ENCODE measurements at regions not wholly inside any gene's neighbourhood (a gene's known extent, or its start where the extent isn't known, plus 50 kb on each side); places are given as distances from the start of the nearest gene placed in this dataset.

DNA sequence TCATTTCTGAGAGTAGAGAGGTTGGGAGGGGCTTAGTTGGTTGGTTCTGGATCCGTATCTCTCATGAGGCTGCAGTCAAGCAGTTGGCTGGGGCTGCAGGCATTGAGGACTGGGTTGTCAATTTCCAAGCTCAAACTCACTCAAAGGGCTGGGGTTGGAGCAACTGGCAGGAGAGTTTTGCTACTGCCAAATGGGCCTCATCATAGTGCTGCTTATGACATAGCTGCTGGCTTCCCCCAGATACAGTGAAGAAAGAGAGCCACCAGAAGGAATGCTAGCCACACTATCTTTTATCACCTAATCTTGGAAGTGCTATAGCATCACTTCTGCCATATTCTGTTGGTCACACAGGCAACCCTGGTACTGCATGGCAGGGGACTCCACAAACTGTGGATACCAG lies 363.5 kb upstream of the USP24 start:
- CTCF ChIA-PET = no interaction called here
- POLR2A ChIA-PET = no interaction called here
- Mint-ChIP-seq H3K9me3 (peaks cover 4% of the 10 kb centered on the region; the same call in 1 of the 2 replicates), H3K36me3 (no peaks in the 10 kb centered on the region), H3K4me3 (no peak overlapping the region), H3K4me1 (peaks cover 14% of the 10 kb centered on the region), H3K27me3 (ENCODE audit: low read depth) (no peaks in the 10 kb centered on the region), H3K27ac (no peak overlapping the region)
- no peak for DNase-seq (ENCODE audit: low spot score)
- TF ChIP-seq ZBTB43 (CRISPR knock-in tag; IDR thresholded peaks at IDR 0.05) = no peak
- TF ChIP-seq KAT7 (CRISPR knock-in tag; IDR thresholded peaks at IDR 0.05; ENCODE audit: borderline replicate concordance) = no peak
- no peak for TF ChIP-seq SOX15 (CRISPR knock-in tag; IDR thresholded peaks at IDR 0.05)
- TF ChIP-seq, protein P1, sequence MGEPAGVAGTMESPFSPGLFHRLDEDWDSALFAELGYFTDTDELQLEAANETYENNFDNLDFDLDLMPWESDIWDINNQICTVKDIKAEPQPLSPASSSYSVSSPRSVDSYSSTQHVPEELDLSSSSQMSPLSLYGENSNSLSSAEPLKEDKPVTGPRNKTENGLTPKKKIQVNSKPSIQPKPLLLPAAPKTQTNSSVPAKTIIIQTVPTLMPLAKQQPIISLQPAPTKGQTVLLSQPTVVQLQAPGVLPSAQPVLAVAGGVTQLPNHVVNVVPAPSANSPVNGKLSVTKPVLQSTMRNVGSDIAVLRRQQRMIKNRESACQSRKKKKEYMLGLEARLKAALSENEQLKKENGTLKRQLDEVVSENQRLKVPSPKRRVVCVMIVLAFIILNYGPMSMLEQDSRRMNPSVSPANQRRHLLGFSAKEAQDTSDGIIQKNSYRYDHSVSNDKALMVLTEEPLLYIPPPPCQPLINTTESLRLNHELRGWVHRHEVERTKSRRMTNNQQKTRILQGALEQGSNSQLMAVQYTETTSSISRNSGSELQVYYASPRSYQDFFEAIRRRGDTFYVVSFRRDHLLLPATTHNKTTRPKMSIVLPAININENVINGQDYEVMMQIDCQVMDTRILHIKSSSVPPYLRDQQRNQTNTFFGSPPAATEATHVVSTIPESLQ (CRISPR knock-in tag; IDR thresholded peaks at IDR 0.05) = no peak
- TF ChIP-seq RORB (CRISPR knock-in tag; IDR thresholded peaks at IDR 0.05) = no peak
- ATAC-seq = no peak

GRCh38 chr1:55575571-55576279 lies 360.6 kb upstream of the USP24 start:
- DNase-seq (ENCODE audit: low spot score) (no peak), ATAC-seq (no peak)
- no peaks in the 10 kb centered on the region for H3K27me3 Mint-ChIP-seq (ENCODE audit: low read depth)
- TF ChIP-seq TEAD1 (CRISPR knock-in tag; IDR thresholded peaks at IDR 0.05) (no peak), CREM (CRISPR knock-in tag; IDR thresholded peaks at IDR 0.05) (no peak), TEAD4 (CRISPR knock-in tag; IDR thresholded peaks at IDR 0.05) (no peak), CREB1 (CRISPR knock-in tag; IDR thresholded peaks at IDR 0.05) (no peak), FOXJ3 (CRISPR knock-in tag; IDR thresholded peaks at IDR 0.05; ENCODE audit: borderline replicate concordance) (no peak), JUN (CRISPR knock-in tag; IDR thresholded peaks at IDR 0.05) (no peak)
- TF ChIP-seq, protein P2, sequence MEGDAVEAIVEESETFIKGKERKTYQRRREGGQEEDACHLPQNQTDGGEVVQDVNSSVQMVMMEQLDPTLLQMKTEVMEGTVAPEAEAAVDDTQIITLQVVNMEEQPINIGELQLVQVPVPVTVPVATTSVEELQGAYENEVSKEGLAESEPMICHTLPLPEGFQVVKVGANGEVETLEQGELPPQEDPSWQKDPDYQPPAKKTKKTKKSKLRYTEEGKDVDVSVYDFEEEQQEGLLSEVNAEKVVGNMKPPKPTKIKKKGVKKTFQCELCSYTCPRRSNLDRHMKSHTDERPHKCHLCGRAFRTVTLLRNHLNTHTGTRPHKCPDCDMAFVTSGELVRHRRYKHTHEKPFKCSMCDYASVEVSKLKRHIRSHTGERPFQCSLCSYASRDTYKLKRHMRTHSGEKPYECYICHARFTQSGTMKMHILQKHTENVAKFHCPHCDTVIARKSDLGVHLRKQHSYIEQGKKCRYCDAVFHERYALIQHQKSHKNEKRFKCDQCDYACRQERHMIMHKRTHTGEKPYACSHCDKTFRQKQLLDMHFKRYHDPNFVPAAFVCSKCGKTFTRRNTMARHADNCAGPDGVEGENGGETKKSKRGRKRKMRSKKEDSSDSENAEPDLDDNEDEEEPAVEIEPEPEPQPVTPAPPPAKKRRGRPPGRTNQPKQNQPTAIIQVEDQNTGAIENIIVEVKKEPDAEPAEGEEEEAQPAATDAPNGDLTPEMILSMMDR (IDR thresholded peaks at IDR 0.05) = no peak
- no peak overlapping the region for H3K27ac Mint-ChIP-seq
- ChIA-PET CTCF (no interaction called here), POLR2A (no interaction called here)
- no peak overlapping the region for H3K4me3 Mint-ChIP-seq
- no peaks in the 10 kb centered on the region for H3K36me3 Mint-ChIP-seq
- H3K9me3 Mint-ChIP-seq = no peaks in the 10 kb centered on the region
- H3K4me1 Mint-ChIP-seq = peaks cover 8% of the 10 kb centered on the region

DNA sequence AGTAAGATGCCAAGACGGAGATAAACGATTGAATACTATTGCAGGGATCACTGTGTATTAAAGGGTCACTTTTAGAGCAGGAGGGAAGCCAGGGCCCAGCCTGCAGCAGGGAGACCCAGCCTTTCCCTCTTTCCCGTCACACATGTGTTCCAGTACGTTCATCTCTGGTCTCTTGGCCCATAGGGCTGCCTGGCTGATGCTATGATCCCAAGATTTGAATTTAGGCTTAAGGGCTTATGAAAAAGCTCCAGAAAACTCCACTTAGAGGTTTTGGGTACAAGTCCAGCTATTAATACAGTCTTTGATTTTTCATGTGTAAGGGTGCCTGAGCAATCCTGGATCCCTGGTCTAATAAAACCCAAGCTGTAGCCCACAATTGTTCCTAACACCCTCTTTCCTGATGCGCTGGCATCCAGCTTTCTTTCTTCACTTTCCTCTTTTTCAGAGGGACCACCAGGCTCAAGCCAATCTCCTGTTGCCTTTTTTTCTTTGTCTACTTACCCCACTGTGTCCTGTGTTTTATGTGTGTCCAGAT lies 359.6 kb upstream of the USP24 start:
- no peak overlapping the region for H3K27ac Mint-ChIP-seq
- ATAC-seq (no peak), DNase-seq (ENCODE audit: low spot score) (no peak)
- peaks cover 2% of the 10 kb centered on the region; the same call in 1 of the 2 replicates for H3K27me3 Mint-ChIP-seq (ENCODE audit: low read depth)
- no peaks in the 10 kb centered on the region; the same call in 1 of the 2 replicates for H3K9me3 Mint-ChIP-seq
- H3K4me3 Mint-ChIP-seq = no peak overlapping the region
- no peaks in the 10 kb centered on the region for H3K36me3 Mint-ChIP-seq
- H3K4me1 Mint-ChIP-seq = peaks cover 8% of the 10 kb centered on the region
- ChIA-PET CTCF (no interaction called here), POLR2A (no interaction called here)
- TF ChIP-seq TEAD4 (CRISPR knock-in tag; IDR thresholded peaks at IDR 0.05) = no peak
- TF ChIP-seq ARID4B (CRISPR knock-in tag; IDR thresholded peaks at IDR 0.05; ENCODE audit: borderline replicate concordance) = no peak
- no peak for TF ChIP-seq ATF1 (CRISPR knock-in tag; IDR thresholded peaks at IDR 0.05)
- TF ChIP-seq, protein P2 (IDR thresholded peaks at IDR 0.05) = no peak
- no peak for TF ChIP-seq CBFB (CRISPR knock-in tag; IDR thresholded peaks at IDR 0.05; ENCODE audit: low read depth)
- TF ChIP-seq, protein P3, sequence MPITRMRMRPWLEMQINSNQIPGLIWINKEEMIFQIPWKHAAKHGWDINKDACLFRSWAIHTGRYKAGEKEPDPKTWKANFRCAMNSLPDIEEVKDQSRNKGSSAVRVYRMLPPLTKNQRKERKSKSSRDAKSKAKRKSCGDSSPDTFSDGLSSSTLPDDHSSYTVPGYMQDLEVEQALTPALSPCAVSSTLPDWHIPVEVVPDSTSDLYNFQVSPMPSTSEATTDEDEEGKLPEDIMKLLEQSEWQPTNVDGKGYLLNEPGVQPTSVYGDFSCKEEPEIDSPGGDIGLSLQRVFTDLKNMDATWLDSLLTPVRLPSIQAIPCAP (CRISPR knock-in tag; IDR thresholded peaks at IDR 0.05) = no peak
- TF ChIP-seq MYBL2 (CRISPR knock-in tag; IDR thresholded peaks at IDR 0.05) = no peak
- no peak for TF ChIP-seq NFATC4 (CRISPR knock-in tag; IDR thresholded peaks at IDR 0.05)
- no peak for TF ChIP-seq SMAD3 (CRISPR knock-in tag; IDR thresholded peaks at IDR 0.05; ENCODE audit: borderline replicate concordance)
- no peak for TF ChIP-seq MXD4 (CRISPR knock-in tag; IDR thresholded peaks at IDR 0.05; ENCODE audit: borderline replicate concordance)
- TF ChIP-seq KAT7 (CRISPR knock-in tag; IDR thresholded peaks at IDR 0.05; ENCODE audit: borderline replicate concordance) = no peak
